WTC11 (cell line): ENCODE measurements at regions not wholly inside any gene's neighbourhood (a gene's known extent, or its start where the extent isn't known, plus 50 kb on each side); places are given as distances from the start of the nearest gene placed in this dataset.
A peak's percentile ranks its signal among the peaks of the same experiment; 100 is the strongest.

Experiments used
- ATAC-seq: fragments of 200-7000 bp; cut with Tn5 transposase; 2 replicates; pipeline ENCODE4 v1.10.0; 2021; ENCODE audit warnings: mild to moderate bottlenecking, moderate library complexity
- CTCF ChIA-PET: fragments of 300-600 bp; sonication (Branson Sonifier 250); formaldehyde crosslinking; loops from one replicate; lab custom pipeline; 2021; ENCODE audit warnings: antibody characterized with exemption; lab: Charles Lee
- POLR2A ChIA-PET: fragments of 350-600 bp; sonication (Branson Sonifier 250); formaldehyde crosslinking; loops from one replicate; lab custom pipeline; 2021; ENCODE audit warnings: antibody characterized with exemption; lab: Charles Lee
- DNase-seq: peaks from one replicate; pipeline ENCODE4 v3.0.0; 2021; ENCODE audit warnings: low spot score
- H3K27ac Mint-ChIP-seq: 2 replicates; pipeline ENCODE4 v1.8.0; 2021; ENCODE audit warnings: mixed read lengths
- H3K27me3 Mint-ChIP-seq: 2 replicates; pipeline ENCODE4 v1.8.0; 2021; ENCODE audit warnings: low read depth, mild to moderate bottlenecking, moderate library complexity, mixed read lengths
- H3K36me3 Mint-ChIP-seq: 2 replicates; pipeline ENCODE4 v1.8.0; 2021; ENCODE audit warnings: mixed read lengths
- H3K4me1 Mint-ChIP-seq: 2 replicates; pipeline ENCODE4 v1.8.0; 2022; ENCODE audit warnings: mixed read lengths
- H3K4me3 Mint-ChIP-seq: 2 replicates; pipeline ENCODE4 v1.8.0; 2021; ENCODE audit warnings: mild to moderate bottlenecking, moderate library complexity, mixed read lengths
- H3K9me3 Mint-ChIP-seq: 2 replicates; pipeline ENCODE4 v1.8.0; 2021; ENCODE audit warnings: mixed read lengths
- CREB1 ChIP-seq: sonication (generic); formaldehyde crosslinking; IDR thresholded peaks from 2 replicates; pipeline ENCODE4 v1.8.0; 2023; ENCODE audit warnings: mild to moderate bottlenecking, missing genetic modification reagents
- EMX1 ChIP-seq: fragments of 250-450 bp; sonication (Bioruptor Pico); IDR thresholded peaks from 2 replicates; pipeline ENCODE4 v1.8.0; 2021; ENCODE audit warnings: mild to moderate bottlenecking
- ESRRA ChIP-seq: sonication (generic); formaldehyde crosslinking; IDR thresholded peaks from 2 replicates; pipeline ENCODE4 v1.8.1; 2022; ENCODE audit warnings: mild to moderate bottlenecking, missing genetic modification reagents, borderline replicate concordance
- ETV6 ChIP-seq: sonication (generic); formaldehyde crosslinking; IDR thresholded peaks from 2 replicates; pipeline ENCODE4 v1.8.1; 2022; ENCODE audit warnings: mild to moderate bottlenecking, missing genetic modification reagents
- HMGA2 ChIP-seq: fragments of 250-450 bp; sonication (Bioruptor Pico); IDR thresholded peaks from 2 replicates; pipeline ENCODE4 v1.4.0; 2021; ENCODE audit warnings: mild to moderate bottlenecking, moderate library complexity
- JAZF1 ChIP-seq: fragments of 250-450 bp; sonication (Bioruptor Pico); IDR thresholded peaks from 2 replicates; pipeline ENCODE4 v1.9.0; 2021; ENCODE audit warnings: moderate library complexity, mild to moderate bottlenecking, inconsistent platforms
- MYBL2 ChIP-seq: sonication (generic); formaldehyde crosslinking; IDR thresholded peaks from 2 replicates; pipeline ENCODE4 v1.8.1; 2023; ENCODE audit warnings: mild to moderate bottlenecking, moderate library complexity, missing genetic modification reagents
- NR2C2 ChIP-seq: sonication (generic); formaldehyde crosslinking; IDR thresholded peaks from 2 replicates; pipeline ENCODE4 v1.8.0; 2022; ENCODE audit warnings: mild to moderate bottlenecking, missing genetic modification reagents
- PRRX2 ChIP-seq: fragments of 250-450 bp; sonication (Bioruptor Pico); IDR thresholded peaks from 2 replicates; pipeline ENCODE4 v1.8.0; 2021; ENCODE audit warnings: mild to moderate bottlenecking
- RORB ChIP-seq: fragments of 250-450 bp; sonication (Bioruptor Pico); IDR thresholded peaks from 2 replicates; pipeline ENCODE4 v1.9.0; 2021; ENCODE audit warnings: mild to moderate bottlenecking
- ZBTB21 ChIP-seq: sonication (generic); formaldehyde crosslinking; IDR thresholded peaks from 2 replicates; pipeline ENCODE4 v1.8.1; 2023; ENCODE audit warnings: mild to moderate bottlenecking, missing genetic modification reagents, borderline replicate concordance
- ZNF121 ChIP-seq: sonication (generic); formaldehyde crosslinking; IDR thresholded peaks from 2 replicates; pipeline ENCODE4 v1.8.0; 2023; ENCODE audit warnings: missing genetic modification reagents
- ZNF396 ChIP-seq: fragments of 250-450 bp; sonication (Bioruptor Pico); IDR thresholded peaks from 2 replicates; pipeline ENCODE4 v1.8.0; 2021; ENCODE audit warnings: mild to moderate bottlenecking, moderate library complexity, borderline replicate concordance
- TF ChIP-seq, protein P1 (sequence below): fragments of 250-450 bp; sonication (Bioruptor Pico); IDR thresholded peaks from 2 replicates; pipeline ENCODE4 v1.8.0; 2021; ENCODE audit warnings: mild to moderate bottlenecking
- TF ChIP-seq, protein P2 (sequence below): sonication (generic); formaldehyde crosslinking; IDR thresholded peaks from 2 replicates; pipeline ENCODE4 v1.8.0; 2022; ENCODE audit warnings: mild to moderate bottlenecking, missing genetic modification reagents
- TF ChIP-seq, protein P3 (sequence below): sonication (generic); formaldehyde crosslinking; IDR thresholded peaks from 2 replicates; pipeline ENCODE4 v1.8.1; 2023; ENCODE audit warnings: mild to moderate bottlenecking, missing genetic modification reagents
- TF ChIP-seq, protein P4 (sequence below): sonication (generic); formaldehyde crosslinking; IDR thresholded peaks from 2 replicates; pipeline ENCODE4 v1.8.1; 2023; ENCODE audit warnings: mild to moderate bottlenecking, missing genetic modification reagents
- TF ChIP-seq, protein P5 (sequence below): sonication (generic); formaldehyde crosslinking; IDR thresholded peaks from 2 replicates; pipeline ENCODE4 v1.8.1; 2022; ENCODE audit warnings: low read depth, mild to moderate bottlenecking, moderate library complexity, missing genetic modification reagents, borderline replicate concordance
- TF ChIP-seq, protein P6 (sequence below): sonication (generic); formaldehyde crosslinking; IDR thresholded peaks from 2 replicates; pipeline ENCODE4 v1.8.0; 2022; ENCODE audit warnings: missing genetic modification reagents
- TF ChIP-seq, protein P7 (sequence below): sonication (generic); formaldehyde crosslinking; IDR thresholded peaks from 2 replicates; pipeline ENCODE4 v1.8.1; 2022; ENCODE audit warnings: low read depth, missing genetic modification reagents, borderline replicate concordance
- TF ChIP-seq, protein P8 (sequence below): sonication (generic); formaldehyde crosslinking; IDR thresholded peaks from 2 replicates; pipeline ENCODE4 v1.8.1; 2023; ENCODE audit warnings: mild to moderate bottlenecking, missing genetic modification reagents, moderate library complexity

DNA sequence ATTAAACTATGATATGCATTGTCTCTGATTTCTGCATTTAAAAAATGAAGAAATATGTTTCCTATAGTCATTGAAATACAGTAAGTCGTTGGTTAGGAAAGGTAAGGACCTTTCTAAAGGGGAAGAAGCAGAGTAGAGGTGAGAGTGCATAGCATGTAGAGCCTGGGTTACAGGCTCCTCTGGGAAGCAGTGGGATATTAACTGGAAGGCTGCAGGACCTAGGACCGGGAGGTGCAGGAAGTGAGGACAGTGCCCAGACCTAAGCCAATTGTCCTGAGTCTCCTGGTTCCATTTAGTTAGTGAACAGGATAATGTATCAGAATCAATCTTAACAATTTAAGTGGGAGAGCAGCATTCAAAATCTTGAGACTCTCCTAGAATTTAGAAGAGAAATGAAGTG is 237.1 kb upstream of the NUDT6 start:
- CTCF ChIA-PET, result no interaction called here

DNA sequence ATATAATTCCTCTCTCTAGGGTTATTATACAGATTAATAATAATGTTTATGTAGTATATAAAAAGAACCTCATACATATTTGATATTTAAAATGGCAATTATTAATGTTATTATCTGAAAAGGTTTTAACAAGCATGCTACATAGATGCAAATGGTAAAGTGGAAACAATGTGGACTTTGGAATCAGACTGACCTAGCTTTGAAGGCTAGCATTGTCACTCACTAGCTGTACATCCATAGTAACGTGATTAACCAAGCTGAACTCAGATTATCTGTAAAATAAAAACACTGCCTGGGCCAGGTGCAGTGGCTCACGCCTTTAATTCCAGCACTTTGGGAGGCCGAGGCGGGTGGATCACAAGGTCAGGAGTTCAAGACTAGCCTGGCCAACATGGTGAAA is 233.7 kb upstream of the SPRY1 start:
- peaks cover 18% of the 10 kb centered on the region; the same call in 1 of the 2 replicates for H3K9me3 Mint-ChIP-seq
- H3K36me3 Mint-ChIP-seq, result peaks cover 13% of the 10 kb centered on the region
- peaks cover 42% of the 10 kb centered on the region for H3K4me1 Mint-ChIP-seq
- no peak overlapping the region for H3K4me3 Mint-ChIP-seq
- no peak for ATAC-seq
- DNase-seq, result no peak
- ChIA-PET CTCF (no interaction called here), POLR2A (no interaction called here)
- no peaks in the 10 kb centered on the region for H3K27me3 Mint-ChIP-seq
- no peak overlapping the region for H3K27ac Mint-ChIP-seq
- no peak for TF ChIP-seq RORB
- TF ChIP-seq, protein P1, sequence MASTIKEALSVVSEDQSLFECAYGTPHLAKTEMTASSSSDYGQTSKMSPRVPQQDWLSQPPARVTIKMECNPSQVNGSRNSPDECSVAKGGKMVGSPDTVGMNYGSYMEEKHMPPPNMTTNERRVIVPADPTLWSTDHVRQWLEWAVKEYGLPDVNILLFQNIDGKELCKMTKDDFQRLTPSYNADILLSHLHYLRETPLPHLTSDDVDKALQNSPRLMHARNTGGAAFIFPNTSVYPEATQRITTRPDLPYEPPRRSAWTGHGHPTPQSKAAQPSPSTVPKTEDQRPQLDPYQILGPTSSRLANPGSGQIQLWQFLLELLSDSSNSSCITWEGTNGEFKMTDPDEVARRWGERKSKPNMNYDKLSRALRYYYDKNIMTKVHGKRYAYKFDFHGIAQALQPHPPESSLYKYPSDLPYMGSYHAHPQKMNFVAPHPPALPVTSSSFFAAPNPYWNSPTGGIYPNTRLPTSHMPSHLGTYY, result no peak
- TF ChIP-seq, protein P2, sequence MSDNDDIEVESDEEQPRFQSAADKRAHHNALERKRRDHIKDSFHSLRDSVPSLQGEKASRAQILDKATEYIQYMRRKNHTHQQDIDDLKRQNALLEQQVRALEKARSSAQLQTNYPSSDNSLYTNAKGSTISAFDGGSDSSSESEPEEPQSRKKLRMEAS, result no peak
- TF ChIP-seq, protein P3, sequence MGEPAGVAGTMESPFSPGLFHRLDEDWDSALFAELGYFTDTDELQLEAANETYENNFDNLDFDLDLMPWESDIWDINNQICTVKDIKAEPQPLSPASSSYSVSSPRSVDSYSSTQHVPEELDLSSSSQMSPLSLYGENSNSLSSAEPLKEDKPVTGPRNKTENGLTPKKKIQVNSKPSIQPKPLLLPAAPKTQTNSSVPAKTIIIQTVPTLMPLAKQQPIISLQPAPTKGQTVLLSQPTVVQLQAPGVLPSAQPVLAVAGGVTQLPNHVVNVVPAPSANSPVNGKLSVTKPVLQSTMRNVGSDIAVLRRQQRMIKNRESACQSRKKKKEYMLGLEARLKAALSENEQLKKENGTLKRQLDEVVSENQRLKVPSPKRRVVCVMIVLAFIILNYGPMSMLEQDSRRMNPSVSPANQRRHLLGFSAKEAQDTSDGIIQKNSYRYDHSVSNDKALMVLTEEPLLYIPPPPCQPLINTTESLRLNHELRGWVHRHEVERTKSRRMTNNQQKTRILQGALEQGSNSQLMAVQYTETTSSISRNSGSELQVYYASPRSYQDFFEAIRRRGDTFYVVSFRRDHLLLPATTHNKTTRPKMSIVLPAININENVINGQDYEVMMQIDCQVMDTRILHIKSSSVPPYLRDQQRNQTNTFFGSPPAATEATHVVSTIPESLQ (CRISPR knock-in tag), result no peak
- no peak for TF ChIP-seq PRRX2
- no peak for TF ChIP-seq JAZF1 (CRISPR knock-in tag)
- TF ChIP-seq EMX1 (CRISPR knock-in tag), result no peak
- TF ChIP-seq MYBL2 (CRISPR knock-in tag), result no peak
- no peak for TF ChIP-seq HMGA2 (CRISPR knock-in tag)
- TF ChIP-seq, protein P4, sequence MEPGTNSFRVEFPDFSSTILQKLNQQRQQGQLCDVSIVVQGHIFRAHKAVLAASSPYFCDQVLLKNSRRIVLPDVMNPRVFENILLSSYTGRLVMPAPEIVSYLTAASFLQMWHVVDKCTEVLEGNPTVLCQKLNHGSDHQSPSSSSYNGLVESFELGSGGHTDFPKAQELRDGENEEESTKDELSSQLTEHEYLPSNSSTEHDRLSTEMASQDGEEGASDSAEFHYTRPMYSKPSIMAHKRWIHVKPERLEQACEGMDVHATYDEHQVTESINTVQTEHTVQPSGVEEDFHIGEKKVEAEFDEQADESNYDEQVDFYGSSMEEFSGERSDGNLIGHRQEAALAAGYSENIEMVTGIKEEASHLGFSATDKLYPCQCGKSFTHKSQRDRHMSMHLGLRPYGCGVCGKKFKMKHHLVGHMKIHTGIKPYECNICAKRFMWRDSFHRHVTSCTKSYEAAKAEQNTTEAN (CRISPR knock-in tag), result no peak
- TF ChIP-seq, protein P5, sequence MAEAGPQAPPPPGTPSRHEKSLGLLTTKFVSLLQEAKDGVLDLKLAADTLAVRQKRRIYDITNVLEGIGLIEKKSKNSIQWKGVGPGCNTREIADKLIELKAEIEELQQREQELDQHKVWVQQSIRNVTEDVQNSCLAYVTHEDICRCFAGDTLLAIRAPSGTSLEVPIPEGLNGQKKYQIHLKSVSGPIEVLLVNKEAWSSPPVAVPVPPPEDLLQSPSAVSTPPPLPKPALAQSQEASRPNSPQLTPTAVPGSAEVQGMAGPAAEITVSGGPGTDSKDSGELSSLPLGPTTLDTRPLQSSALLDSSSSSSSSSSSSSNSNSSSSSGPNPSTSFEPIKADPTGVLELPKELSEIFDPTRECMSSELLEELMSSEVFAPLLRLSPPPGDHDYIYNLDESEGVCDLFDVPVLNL (CRISPR knock-in tag), result no peak
- TF ChIP-seq ZNF121 (CRISPR knock-in tag), result no peak
- TF ChIP-seq ZNF396, result no peak
- no peak for TF ChIP-seq ZBTB21 (CRISPR knock-in tag)

More for the DNA sequence above, 237.1 kb upstream of the NUDT6 start:
- POLR2A ChIA-PET, result no interaction called here
- peak overlapping the region; percentile 11; the same call in 1 of the 2 replicates for H3K4me3 Mint-ChIP-seq
- TF ChIP-seq ZBTB21 (CRISPR knock-in tag) (no peak), ETV6 (no peak)
- TF ChIP-seq, all 79 proteins: peak for 0
- H3K4me1 Mint-ChIP-seq, result peaks cover 71% of the 10 kb centered on the region
- peaks cover 6% of the 10 kb centered on the region; the same call in 1 of the 2 replicates for H3K9me3 Mint-ChIP-seq
- H3K27ac Mint-ChIP-seq, result peak overlapping the region; percentile 98
- DNase-seq (no peak), ATAC-seq (peak; percentile 96)
- H3K27me3 Mint-ChIP-seq, result no peaks in the 10 kb centered on the region
- no peaks in the 10 kb centered on the region for H3K36me3 Mint-ChIP-seq

DNA sequence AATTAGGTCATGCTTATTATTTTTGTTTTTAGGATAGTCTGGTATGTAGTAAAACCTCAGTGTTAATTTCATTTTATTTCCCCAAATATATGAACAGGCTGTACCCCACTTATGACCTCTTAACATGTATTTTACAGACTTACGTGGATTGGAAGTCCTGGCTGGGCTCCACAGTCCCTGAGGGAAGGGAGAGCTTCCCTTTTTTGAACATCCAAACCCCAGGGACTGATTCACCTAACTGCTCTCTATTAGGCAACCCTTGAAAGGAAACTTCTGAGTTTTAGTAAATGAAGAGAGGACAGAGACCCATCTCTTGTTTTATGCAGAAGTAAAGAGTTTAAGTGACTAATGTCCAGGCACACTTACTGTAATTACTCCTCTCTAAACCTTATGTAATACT is 233.1 kb upstream of the SPRY1 start:
- Mint-ChIP-seq H3K4me3 (no peak overlapping the region), H3K36me3 (peaks cover 13% of the 10 kb centered on the region), H3K4me1 (peaks cover 35% of the 10 kb centered on the region), H3K27ac (peak overlapping the region; percentile 83; the same call in 1 of the 2 replicates), H3K9me3 (peaks cover 18% of the 10 kb centered on the region; the same call in 1 of the 2 replicates), H3K27me3 (no peaks in the 10 kb centered on the region)
- no peak for DNase-seq
- CTCF ChIA-PET, result no interaction called here
- POLR2A ChIA-PET, result no interaction called here
- no peak for ATAC-seq
- TF ChIP-seq, protein P6, sequence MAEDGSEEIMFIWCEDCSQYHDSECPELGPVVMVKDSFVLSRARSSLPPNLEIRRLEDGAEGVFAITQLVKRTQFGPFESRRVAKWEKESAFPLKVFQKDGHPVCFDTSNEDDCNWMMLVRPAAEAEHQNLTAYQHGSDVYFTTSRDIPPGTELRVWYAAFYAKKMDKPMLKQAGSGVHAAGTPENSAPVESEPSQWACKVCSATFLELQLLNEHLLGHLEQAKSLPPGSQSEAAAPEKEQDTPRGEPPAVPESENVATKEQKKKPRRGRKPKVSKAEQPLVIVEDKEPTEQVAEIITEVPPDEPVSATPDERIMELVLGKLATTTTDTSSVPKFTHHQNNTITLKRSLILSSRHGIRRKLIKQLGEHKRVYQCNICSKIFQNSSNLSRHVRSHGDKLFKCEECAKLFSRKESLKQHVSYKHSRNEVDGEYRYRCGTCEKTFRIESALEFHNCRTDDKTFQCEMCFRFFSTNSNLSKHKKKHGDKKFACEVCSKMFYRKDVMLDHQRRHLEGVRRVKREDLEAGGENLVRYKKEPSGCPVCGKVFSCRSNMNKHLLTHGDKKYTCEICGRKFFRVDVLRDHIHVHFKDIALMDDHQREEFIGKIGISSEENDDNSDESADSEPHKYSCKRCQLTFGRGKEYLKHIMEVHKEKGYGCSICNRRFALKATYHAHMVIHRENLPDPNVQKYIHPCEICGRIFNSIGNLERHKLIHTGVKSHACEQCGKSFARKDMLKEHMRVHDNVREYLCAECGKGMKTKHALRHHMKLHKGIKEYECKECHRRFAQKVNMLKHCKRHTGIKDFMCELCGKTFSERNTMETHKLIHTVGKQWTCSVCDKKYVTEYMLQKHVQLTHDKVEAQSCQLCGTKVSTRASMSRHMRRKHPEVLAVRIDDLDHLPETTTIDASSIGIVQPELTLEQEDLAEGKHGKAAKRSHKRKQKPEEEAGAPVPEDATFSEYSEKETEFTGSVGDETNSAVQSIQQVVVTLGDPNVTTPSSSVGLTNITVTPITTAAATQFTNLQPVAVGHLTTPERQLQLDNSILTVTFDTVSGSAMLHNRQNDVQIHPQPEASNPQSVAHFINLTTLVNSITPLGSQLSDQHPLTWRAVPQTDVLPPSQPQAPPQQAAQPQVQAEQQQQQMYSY, result no peak
- TF ChIP-seq, protein P7, sequence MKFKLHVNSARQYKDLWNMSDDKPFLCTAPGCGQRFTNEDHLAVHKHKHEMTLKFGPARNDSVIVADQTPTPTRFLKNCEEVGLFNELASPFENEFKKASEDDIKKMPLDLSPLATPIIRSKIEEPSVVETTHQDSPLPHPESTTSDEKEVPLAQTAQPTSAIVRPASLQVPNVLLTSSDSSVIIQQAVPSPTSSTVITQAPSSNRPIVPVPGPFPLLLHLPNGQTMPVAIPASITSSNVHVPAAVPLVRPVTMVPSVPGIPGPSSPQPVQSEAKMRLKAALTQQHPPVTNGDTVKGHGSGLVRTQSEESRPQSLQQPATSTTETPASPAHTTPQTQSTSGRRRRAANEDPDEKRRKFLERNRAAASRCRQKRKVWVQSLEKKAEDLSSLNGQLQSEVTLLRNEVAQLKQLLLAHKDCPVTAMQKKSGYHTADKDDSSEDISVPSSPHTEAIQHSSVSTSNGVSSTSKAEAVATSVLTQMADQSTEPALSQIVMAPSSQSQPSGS (CRISPR knock-in tag), result no peak
- no peak for TF ChIP-seq PRRX2
- no peak for TF ChIP-seq ZNF396
- TF ChIP-seq, protein P8, sequence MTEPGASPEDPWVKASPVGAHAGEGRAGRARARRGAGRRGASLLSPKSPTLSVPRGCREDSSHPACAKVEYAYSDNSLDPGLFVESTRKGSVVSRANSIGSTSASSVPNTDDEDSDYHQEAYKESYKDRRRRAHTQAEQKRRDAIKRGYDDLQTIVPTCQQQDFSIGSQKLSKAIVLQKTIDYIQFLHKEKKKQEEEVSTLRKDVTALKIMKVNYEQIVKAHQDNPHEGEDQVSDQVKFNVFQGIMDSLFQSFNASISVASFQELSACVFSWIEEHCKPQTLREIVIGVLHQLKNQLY (CRISPR knock-in tag), result no peak
- TF ChIP-seq NR2C2, result no peak
- TF ChIP-seq ESRRA (CRISPR knock-in tag), result no peak
- no peak for TF ChIP-seq CREB1 (CRISPR knock-in tag)
- no peak for TF ChIP-seq ZBTB21 (CRISPR knock-in tag)
- no peak for TF ChIP-seq JAZF1 (CRISPR knock-in tag)
- no peak for TF ChIP-seq ETV6
